ENCODE measurements at regions not wholly inside any gene's neighbourhood (a gene's known extent, or its start where the extent isn't known, plus 50 kb on each side); places are given as distances from the start of the nearest gene placed in this dataset.

GRCh38 chr3:157741607-157742006, 238.4 kb upstream of the VEPH1 start:
- no peak for TF ChIP-seq EZH2phosphoT487 (IDR thresholded peaks at IDR 0.05; ENCODE audit: insufficient read depth, low read depth)
- TF ChIP-seq EZH2 (IDR thresholded peaks at IDR 0.05; ENCODE audit: insufficient read depth, poor library complexity, severe bottlenecking), result no peak
- no peaks in the 10 kb centered on the region for H3K79me2 ChIP-seq (ENCODE audit: insufficient read depth)
- no peaks in the 10 kb centered on the region for H3K9me3 ChIP-seq (ENCODE audit: low read depth)
- H3K27ac ChIP-seq, result no peak overlapping the region
- H3K36me3 ChIP-seq (ENCODE audit: low read depth), result no peaks in the 10 kb centered on the region
- DNase-seq, result no peak
- H3K9ac ChIP-seq, result no peak overlapping the region
- H3K4me2 ChIP-seq (ENCODE audit: unreplicated experiment), result no peak overlapping the region
- H3K9me2 ChIP-seq (ENCODE audit: insufficient read depth), result no peaks in the 10 kb centered on the region
- H3K4me1 ChIP-seq (ENCODE audit: insufficient read depth), result peaks cover 2% of the 10 kb centered on the region; the same call in 1 of the 2 replicates
- H4K20me1 ChIP-seq (ENCODE audit: insufficient read depth), result no peaks in the 10 kb centered on the region
- H2AFZ ChIP-seq, result no peak overlapping the region
- in situ Hi-C loops (cut with MboI), result no loop called here
- no peak overlapping the region for H3K4me3 ChIP-seq
- no peaks in the 10 kb centered on the region for H3K27me3 ChIP-seq (replicated peaks; ENCODE audit: insufficient read depth)
- H3F3A ChIP-seq (ENCODE audit: insufficient read depth), result peaks cover 5% of the 10 kb centered on the region; the same call in 1 of the 2 replicates

GRCh38 chr3:157738441-157738840, 235.2 kb upstream of the VEPH1 start:
- TF ChIP-seq EZH2 (IDR thresholded peaks at IDR 0.05; ENCODE audit: insufficient read depth, poor library complexity, severe bottlenecking) (no peak), EZH2phosphoT487 (IDR thresholded peaks at IDR 0.05; ENCODE audit: insufficient read depth, low read depth) (no peak)
- Histone ChIP-seq H3K79me2 (ENCODE audit: insufficient read depth) (no peaks in the 10 kb centered on the region), H2AFZ (no peak overlapping the region), H3K4me1 (ENCODE audit: insufficient read depth) (no peaks in the 10 kb centered on the region), H4K20me1 (ENCODE audit: insufficient read depth) (no peaks in the 10 kb centered on the region), H3K9ac (no peak overlapping the region), H3K4me3 (no peak overlapping the region), H3K4me2 (ENCODE audit: unreplicated experiment) (no peak overlapping the region), H3K9me2 (ENCODE audit: insufficient read depth) (no peaks in the 10 kb centered on the region), H3K27me3 (replicated peaks; ENCODE audit: insufficient read depth) (no peaks in the 10 kb centered on the region), H3K27ac (no peak overlapping the region), H3F3A (ENCODE audit: insufficient read depth) (no peaks in the 10 kb centered on the region), H3K36me3 (ENCODE audit: low read depth) (no peaks in the 10 kb centered on the region), H3K9me3 (ENCODE audit: low read depth) (no peaks in the 10 kb centered on the region)
- in situ Hi-C loops (cut with MboI), result no loop called here
- 76 to 80% methylated on average over 5 of the region's 5 CpGs for WGBS, 2 experiments (ENCODE audit: low coverage in 1 of 2, low lambda C conversion rate in 2 of 2, missing lambda C conversion rate in 2 of 2)
- no peak for DNase-seq

DNA sequence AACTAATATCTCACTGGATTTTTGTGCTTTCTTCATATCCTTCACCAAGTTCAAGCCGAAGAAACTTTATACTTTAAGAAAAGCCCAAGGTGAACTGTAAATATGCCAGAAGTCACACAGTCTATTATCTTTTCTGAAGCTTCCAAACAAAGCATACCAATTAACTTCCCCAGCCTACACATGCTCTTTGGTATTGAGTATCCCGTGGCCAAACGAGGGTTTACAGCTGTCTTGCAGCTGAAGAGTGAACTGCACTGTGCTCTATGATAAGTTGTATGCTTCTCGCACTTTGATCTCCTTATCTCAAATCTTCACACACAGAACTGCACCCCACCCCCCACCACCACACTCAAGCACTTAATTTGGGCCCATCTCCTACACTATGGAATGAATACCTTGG, 215.6 kb upstream of the VEPH1 start:
- Histone ChIP-seq H3K9me3 (ENCODE audit: low read depth) (no peaks in the 10 kb centered on the region), H3K27ac (no peak overlapping the region), H3K27me3 (replicated peaks; ENCODE audit: insufficient read depth) (no peaks in the 10 kb centered on the region), H4K20me1 (ENCODE audit: insufficient read depth) (no peaks in the 10 kb centered on the region), H3K36me3 (ENCODE audit: low read depth) (no peaks in the 10 kb centered on the region), H3K4me3 (no peak overlapping the region), H3K4me1 (ENCODE audit: insufficient read depth) (no peaks in the 10 kb centered on the region), H3K79me2 (ENCODE audit: insufficient read depth) (no peaks in the 10 kb centered on the region), H2AFZ (no peak overlapping the region), H3K4me2 (ENCODE audit: unreplicated experiment) (no peak overlapping the region), H3K9ac (no peak overlapping the region), H3F3A (ENCODE audit: insufficient read depth) (no peaks in the 10 kb centered on the region), H3K9me2 (ENCODE audit: insufficient read depth) (no peaks in the 10 kb centered on the region)
- no peak for DNase-seq
- TF ChIP-seq EZH2 (IDR thresholded peaks at IDR 0.05; ENCODE audit: insufficient read depth, poor library complexity, severe bottlenecking) (no peak), EZH2phosphoT487 (IDR thresholded peaks at IDR 0.05; ENCODE audit: insufficient read depth, low read depth) (no peak)
- in situ Hi-C loops (cut with MboI), result no loop called here
- 38 to 41% methylated on average over 4 of the region's 4 CpGs for WGBS, 2 experiments (ENCODE audit: low coverage in 1 of 2, low lambda C conversion rate in 2 of 2, missing lambda C conversion rate in 2 of 2)

DNA sequence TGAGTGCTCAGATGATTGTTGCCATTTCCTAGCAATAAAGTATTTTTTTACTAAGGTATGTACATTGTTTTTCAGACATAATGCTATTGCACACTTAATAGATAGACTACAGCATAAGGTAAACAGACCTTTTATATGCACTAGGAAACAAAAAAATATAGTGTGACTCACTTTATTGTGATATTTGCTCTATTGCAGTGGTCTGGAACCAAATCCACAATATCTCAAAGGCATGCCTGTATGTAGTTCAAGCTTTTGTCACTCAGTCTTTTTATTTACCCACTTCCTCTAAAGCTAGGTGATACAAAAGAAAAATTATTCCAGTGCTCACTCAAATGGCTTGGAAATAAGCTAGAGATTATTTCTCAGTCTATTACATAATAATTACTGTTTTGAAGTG, 209.9 kb upstream of the VEPH1 start:
- no peak overlapping the region for H3K27ac ChIP-seq
- in situ Hi-C loops (cut with MboI), result no loop called here

DNA sequence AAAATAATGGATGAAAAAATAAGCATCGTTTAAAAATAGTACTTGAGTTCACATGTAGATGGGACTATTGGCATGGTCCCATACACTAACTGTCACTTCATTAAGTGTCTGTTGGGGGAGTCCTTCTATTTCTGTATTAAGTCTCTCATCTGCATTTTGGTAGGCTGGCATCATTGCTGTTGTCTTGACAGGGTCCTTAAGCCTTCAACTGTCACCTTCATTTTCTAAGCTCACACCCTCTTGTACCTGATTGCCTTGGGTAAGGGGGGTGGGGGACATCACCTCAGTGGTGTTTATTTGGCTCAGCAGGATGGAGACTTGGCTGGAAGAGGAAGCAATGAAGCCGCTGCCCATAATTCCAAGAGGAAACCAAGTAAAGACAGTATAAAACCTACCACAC, 202.0 kb upstream of the VEPH1 start:
- no peak for TF ChIP-seq EZH2 (IDR thresholded peaks at IDR 0.05; ENCODE audit: insufficient read depth, poor library complexity, severe bottlenecking)
- TF ChIP-seq EZH2phosphoT487 (IDR thresholded peaks at IDR 0.05; ENCODE audit: insufficient read depth, low read depth), result no peak
- no peak overlapping the region for H2AFZ ChIP-seq
- no peaks in the 10 kb centered on the region for H3K36me3 ChIP-seq (ENCODE audit: low read depth)
- H3K4me3 ChIP-seq, result no peak overlapping the region
- no peaks in the 10 kb centered on the region for H3K79me2 ChIP-seq (ENCODE audit: insufficient read depth)
- H3K9me2 ChIP-seq (ENCODE audit: insufficient read depth), result no peaks in the 10 kb centered on the region
- no peak overlapping the region for H3K4me2 ChIP-seq (ENCODE audit: unreplicated experiment)
- 78 to 86% methylated on average over 2 of the region's 2 CpGs for WGBS, 2 experiments (ENCODE audit: low coverage in 1 of 2, low lambda C conversion rate in 2 of 2, missing lambda C conversion rate in 2 of 2)
- H3K9me3 ChIP-seq (ENCODE audit: low read depth), result no peaks in the 10 kb centered on the region
- H3F3A ChIP-seq (ENCODE audit: insufficient read depth), result no peaks in the 10 kb centered on the region
- no peaks in the 10 kb centered on the region for H3K27me3 ChIP-seq (replicated peaks; ENCODE audit: insufficient read depth)
- H4K20me1 ChIP-seq (ENCODE audit: insufficient read depth), result no peaks in the 10 kb centered on the region
- no peak overlapping the region for H3K9ac ChIP-seq
- DNase-seq, result no peak
- no peak overlapping the region for H3K27ac ChIP-seq
- in situ Hi-C loops (cut with MboI), result no loop called here
- H3K4me1 ChIP-seq (ENCODE audit: insufficient read depth), result no peaks in the 10 kb centered on the region

More for the DNA sequence above, 209.9 kb upstream of the VEPH1 start:
- Histone ChIP-seq H4K20me1 (ENCODE audit: insufficient read depth) (no peaks in the 10 kb centered on the region), H3K27me3 (replicated peaks; ENCODE audit: insufficient read depth) (no peaks in the 10 kb centered on the region), H3K36me3 (ENCODE audit: low read depth) (no peaks in the 10 kb centered on the region), H2AFZ (no peak overlapping the region), H3K79me2 (ENCODE audit: insufficient read depth) (no peaks in the 10 kb centered on the region), H3K4me1 (ENCODE audit: insufficient read depth) (no peaks in the 10 kb centered on the region), H3F3A (ENCODE audit: insufficient read depth) (no peaks in the 10 kb centered on the region), H3K4me2 (ENCODE audit: unreplicated experiment) (no peak overlapping the region), H3K9ac (no peak overlapping the region), H3K4me3 (no peak overlapping the region), H3K9me2 (ENCODE audit: insufficient read depth) (no peaks in the 10 kb centered on the region), H3K9me3 (ENCODE audit: low read depth) (no peaks in the 10 kb centered on the region)
- TF ChIP-seq EZH2phosphoT487 (IDR thresholded peaks at IDR 0.05; ENCODE audit: insufficient read depth, low read depth) (no peak), EZH2 (IDR thresholded peaks at IDR 0.05; ENCODE audit: insufficient read depth, poor library complexity, severe bottlenecking) (no peak)
- no peak for DNase-seq
